Neuron (in vitro differentiated cells): ENCODE measurements at regions not wholly inside any gene's neighbourhood (a gene's known extent, or its start where the extent isn't known, plus 50 kb on each side); places are given as distances from the start of the nearest gene placed in this dataset.

ENCODE experiments used
- H2AFZ ChIP-seq: one replicate; pipeline ENCODE4 v1.6.1; 2013; ENCODE audit warnings: low read depth, mild to moderate bottlenecking, inconsistent platforms, low read length, moderate library complexity
- H3K27me3 ChIP-seq: one replicate; pipeline ENCODE4 v1.6.1; 2013; ENCODE audit warnings: low read length; ENCODE audit not compliant: insufficient read depth
- H3K36me3 ChIP-seq: one replicate; pipeline ENCODE4 v1.6.1; 2013; ENCODE audit warnings: low read length; ENCODE audit not compliant: insufficient read depth
- H3K4me1 ChIP-seq: one replicate; pipeline ENCODE4 v1.6.1; 2013; ENCODE audit warnings: low read length; ENCODE audit not compliant: insufficient read depth
- H3K4me3 ChIP-seq: 2 replicates; pipeline ENCODE4 v1.5.1; 2013; ENCODE audit warnings: mild to moderate bottlenecking, low read length, moderate library complexity
- H3K9me3 ChIP-seq: one replicate; pipeline ENCODE4 v1.6.1; 2013; ENCODE audit warnings: low read length

DNA sequence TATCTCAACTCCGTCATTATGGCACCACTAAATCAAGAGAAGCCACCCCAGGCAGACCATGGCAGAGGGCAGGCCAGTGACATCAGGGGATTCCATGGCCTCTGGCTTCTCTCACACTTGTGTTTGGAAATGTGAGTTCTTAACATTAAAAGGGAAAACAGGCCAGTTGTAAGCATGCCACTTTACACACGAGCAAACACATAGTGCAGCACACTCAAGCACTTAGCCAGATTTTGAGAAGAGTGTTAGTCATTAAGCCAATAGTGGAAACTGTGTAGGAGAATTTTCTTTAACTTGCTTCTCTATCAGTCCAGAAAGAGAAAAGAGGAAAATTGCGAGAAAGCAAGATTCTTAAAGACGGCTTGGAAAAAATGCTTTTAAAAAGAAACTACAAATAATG is 401.5 kb downstream of the TDRD3 start:
- Histone ChIP-seq H3K36me3 (no peaks in the 10 kb centered on the region), H3K9me3 (no peaks in the 10 kb centered on the region), H3K4me1 (no peaks in the 10 kb centered on the region), H3K27me3 (no peaks in the 10 kb centered on the region), H2AFZ (no peak overlapping the region), H3K4me3 (no peak overlapping the region)

DNA sequence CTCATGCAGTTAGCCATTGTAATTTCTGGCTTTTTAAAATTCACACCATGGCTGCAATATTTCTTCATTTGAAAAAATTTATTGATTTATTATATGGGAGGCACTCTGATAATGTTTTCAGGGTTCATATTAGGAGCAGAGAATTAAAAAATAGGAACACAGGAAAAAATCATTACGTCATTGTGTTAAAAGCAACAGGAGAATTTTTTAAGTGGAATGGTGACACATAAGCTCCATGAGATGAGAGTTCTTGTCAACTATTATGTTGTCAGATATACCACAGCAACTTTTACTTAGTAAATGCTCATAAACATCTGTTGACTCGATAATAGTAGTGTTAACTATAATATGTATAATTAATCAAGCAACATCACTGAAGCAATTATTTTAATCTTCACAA is 400.1 kb downstream of the TDRD3 start:
- Histone ChIP-seq H3K4me1 (no peaks in the 10 kb centered on the region), H3K9me3 (no peaks in the 10 kb centered on the region), H3K36me3 (no peaks in the 10 kb centered on the region), H3K4me3 (no peak overlapping the region), H2AFZ (no peak overlapping the region), H3K27me3 (no peaks in the 10 kb centered on the region)

DNA sequence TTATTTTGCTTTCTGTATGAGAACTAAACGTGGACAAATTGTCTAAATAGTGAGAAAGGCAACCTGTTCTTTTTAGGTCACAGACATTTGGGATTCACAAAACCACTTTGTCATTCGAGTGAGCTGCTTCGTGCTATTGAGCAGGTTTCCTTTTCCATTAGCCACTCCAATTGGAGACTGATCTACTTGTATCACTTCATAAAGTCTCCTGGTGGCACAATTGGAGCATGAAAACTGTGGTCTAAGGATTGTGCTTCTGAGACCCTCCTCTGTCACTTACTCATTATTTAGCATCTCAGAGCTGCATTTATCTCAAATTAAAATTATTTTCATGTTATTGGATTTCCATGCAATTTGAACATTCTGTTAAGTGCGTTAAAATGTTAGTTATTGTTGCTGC is 397.7 kb downstream of the TDRD3 start:
- no peaks in the 10 kb centered on the region for H3K36me3 ChIP-seq
- H3K4me3 ChIP-seq, result no peak overlapping the region
- H3K9me3 ChIP-seq, result no peaks in the 10 kb centered on the region
- no peaks in the 10 kb centered on the region for H3K4me1 ChIP-seq
- no peak overlapping the region for H2AFZ ChIP-seq
- no peaks in the 10 kb centered on the region for H3K27me3 ChIP-seq

DNA sequence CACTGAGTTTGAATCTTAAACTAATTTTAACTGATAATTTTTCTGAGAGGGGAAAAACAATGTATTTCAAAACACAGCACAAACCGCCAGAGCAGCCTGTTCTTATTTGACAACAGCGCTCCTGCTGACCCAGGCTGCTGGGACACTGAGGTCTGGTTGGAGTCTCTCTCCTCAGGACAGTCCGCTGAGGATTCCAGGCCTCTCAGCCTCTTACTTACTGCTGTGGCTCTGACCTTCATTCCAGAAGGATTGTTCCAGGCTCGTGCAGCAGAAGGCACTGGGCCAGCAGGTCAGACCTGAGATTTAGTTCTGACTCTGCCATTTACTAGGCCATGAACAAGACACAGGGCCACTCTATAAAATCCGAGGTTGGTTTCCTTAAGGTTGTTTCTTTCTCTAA is 393.6 kb downstream of the TDRD3 start:
- Histone ChIP-seq H3K27me3 (no peaks in the 10 kb centered on the region), H3K4me3 (no peak overlapping the region), H3K9me3 (no peaks in the 10 kb centered on the region), H2AFZ (no peak overlapping the region), H3K4me1 (no peaks in the 10 kb centered on the region), H3K36me3 (no peaks in the 10 kb centered on the region)

DNA sequence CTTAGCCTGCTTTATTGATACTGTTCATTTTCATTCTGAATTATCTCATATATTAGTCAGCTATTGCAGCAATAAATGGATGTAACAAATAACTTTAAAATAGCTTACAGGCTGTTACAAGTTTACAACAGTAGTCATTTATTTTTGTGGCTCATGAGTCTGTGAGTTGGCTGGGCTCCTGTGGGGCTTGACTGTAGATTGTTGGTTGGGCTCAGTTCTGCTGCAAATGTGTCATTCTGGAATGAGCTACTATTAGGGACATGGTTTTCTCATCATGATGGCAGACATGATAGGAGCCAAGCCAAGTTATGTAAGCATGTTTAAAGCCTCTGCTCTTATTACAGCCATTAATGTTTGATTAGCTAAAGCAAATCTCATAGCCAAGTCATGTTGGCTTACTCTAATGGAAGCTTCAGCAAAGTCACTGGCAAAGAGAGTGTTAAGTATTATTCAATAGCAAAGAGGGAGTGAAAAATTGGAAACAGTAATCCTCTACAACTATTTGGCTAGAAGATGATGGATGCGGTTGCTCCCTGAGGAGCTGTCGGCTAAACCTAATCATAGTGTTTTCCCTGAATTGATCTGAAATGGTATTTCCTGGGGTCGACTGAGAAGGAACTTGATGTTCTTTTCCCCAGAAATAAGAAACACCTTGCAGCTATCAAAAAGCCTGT is 391.3 kb downstream of the TDRD3 start:
- no peak overlapping the region for H3K4me3 ChIP-seq
- H3K9me3 ChIP-seq, result no peaks in the 10 kb centered on the region
- no peak overlapping the region for H2AFZ ChIP-seq

DNA sequence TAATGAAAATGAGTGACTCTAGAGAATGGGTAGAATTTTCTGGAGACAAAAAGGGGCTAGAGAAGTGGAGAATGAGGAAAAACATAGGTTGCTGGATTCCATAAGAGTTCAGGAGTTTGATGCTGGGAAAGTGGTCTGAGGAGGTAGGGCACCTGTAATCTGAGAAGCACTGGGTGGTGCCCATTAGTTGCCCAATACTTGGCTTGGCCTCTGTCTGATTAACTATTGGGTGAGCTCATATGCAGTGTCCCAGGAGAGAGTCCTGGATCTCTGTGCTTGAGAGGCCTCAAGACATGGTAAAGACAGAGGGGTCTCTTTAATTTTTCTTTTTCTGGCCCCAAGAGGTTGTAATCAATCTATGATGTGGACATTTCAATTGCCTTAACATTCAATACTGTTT is 390.1 kb downstream of the TDRD3 start:
- Histone ChIP-seq H3K4me1 (no peaks in the 10 kb centered on the region), H2AFZ (no peak overlapping the region), H3K27me3 (no peaks in the 10 kb centered on the region), H3K4me3 (no peak overlapping the region), H3K9me3 (no peaks in the 10 kb centered on the region), H3K36me3 (no peaks in the 10 kb centered on the region)

More for the DNA sequence above, 391.3 kb downstream of the TDRD3 start:
- no peaks in the 10 kb centered on the region for H3K27me3 ChIP-seq
- no peaks in the 10 kb centered on the region for H3K36me3 ChIP-seq
- no peaks in the 10 kb centered on the region for H3K4me1 ChIP-seq

DNA sequence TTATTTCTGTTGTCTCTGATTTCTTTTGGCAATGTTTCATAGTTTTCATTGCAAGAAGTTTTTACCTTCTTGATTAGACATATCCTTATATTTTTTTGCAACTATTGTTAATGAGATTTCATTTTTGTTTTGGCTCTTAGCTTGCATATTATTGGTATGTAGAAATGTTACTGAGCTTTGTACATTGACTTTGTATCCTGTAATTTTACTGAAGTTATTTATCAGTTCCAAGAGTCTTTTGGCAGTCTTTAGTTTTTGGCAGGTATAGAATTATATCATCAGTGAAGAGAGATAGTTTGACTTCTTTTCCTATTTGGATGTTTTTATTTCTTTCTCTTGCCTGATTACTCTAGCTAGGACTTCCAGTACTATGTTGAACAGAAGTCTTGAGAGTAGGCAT is 375.7 kb downstream of the TDRD3 start:
- no peaks in the 10 kb centered on the region for H3K4me1 ChIP-seq
- H3K9me3 ChIP-seq, result no peaks in the 10 kb centered on the region
- H3K36me3 ChIP-seq, result no peaks in the 10 kb centered on the region
- H3K27me3 ChIP-seq, result no peaks in the 10 kb centered on the region
- no peak overlapping the region for H2AFZ ChIP-seq
- H3K4me3 ChIP-seq, result no peak overlapping the region

DNA sequence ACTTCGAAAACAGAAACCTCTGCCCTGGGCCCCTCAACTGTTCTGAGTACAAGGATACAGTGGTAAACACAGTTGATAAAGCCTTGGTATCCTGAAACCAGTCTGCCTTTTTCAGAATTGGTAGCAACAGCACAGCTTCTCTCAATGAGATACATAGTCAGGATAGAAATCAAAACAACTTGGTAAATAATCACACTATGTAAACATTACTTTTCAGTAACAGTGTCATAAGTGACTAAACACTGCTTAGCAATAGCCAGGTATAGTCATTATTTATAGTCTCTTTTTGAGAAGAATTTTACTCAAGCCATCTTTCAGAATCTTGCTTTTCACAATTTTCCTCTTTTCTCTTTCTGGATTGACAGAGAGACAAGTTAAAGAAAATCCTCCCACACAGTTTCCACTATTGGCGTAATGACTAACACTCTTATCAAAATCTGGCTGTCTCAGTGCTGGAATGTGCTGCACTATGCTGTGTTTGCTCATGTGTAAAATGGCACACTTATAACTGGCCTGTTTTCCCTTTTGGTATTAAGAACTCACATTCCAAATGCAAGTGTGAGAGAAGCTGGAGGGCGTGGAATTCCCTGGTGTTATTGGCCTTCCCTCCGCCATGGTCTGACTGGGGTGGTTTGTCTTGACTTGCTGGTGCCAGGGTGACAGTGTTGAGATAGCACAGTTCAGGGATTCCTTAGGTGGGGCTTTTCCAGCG is 368.8 kb downstream of the TDRD3 start:
- Histone ChIP-seq H3K4me3 (no peak overlapping the region), H3K9me3 (no peaks in the 10 kb centered on the region), H3K4me1 (peaks cover 10% of the 10 kb centered on the region), H3K36me3 (no peaks in the 10 kb centered on the region), H3K27me3 (no peaks in the 10 kb centered on the region), H2AFZ (no peak overlapping the region)

DNA sequence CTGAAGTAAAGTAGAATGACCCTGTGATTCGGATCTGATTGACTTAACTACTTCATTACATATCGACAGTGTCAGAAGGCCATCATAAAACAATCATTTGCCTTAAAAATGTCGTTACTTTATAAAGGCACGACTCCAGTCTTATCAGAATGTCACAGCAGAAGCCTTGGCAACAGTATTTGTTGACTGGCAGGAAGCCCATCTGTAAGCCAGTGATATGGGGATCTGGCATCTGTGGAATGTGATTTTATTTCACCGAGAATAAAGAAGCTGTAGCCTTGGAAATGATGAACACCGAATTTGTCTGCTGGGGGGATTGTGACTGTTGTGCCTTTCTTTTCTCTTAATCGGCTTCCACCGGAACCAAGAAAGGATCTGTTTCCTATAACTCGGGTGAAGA is 362.5 kb downstream of the TDRD3 start:
- no peaks in the 10 kb centered on the region for H3K9me3 ChIP-seq
- H3K4me3 ChIP-seq, result no peak overlapping the region
- H3K4me1 ChIP-seq, result peaks cover 42% of the 10 kb centered on the region

DNA sequence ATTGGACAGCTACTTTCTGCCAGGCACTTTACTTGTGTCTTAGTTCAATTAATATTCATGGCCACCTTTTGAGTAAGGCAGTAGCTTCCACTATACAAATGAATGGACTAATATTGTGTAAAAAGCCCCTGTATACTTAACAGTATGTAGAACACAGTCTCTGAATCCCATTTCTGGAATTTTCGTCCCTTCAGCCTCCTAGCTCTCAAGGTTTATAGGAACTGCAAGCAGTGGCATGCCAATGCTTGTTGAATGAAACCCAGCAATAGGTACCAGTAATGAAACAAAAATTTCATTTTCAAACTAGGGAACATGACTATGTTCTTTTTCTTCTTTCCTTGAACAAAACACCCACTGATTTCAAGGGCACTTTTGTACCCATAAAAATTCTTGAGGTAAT is 361.6 kb downstream of the TDRD3 start:
- no peaks in the 10 kb centered on the region for H3K36me3 ChIP-seq
- H3K9me3 ChIP-seq, result no peaks in the 10 kb centered on the region
- H2AFZ ChIP-seq, result no peak overlapping the region
- peaks cover 42% of the 10 kb centered on the region for H3K4me1 ChIP-seq
- no peaks in the 10 kb centered on the region for H3K27me3 ChIP-seq
- no peak overlapping the region for H3K4me3 ChIP-seq

More for the DNA sequence above, 362.5 kb downstream of the TDRD3 start:
- Histone ChIP-seq H3K36me3 (no peaks in the 10 kb centered on the region), H2AFZ (no peak overlapping the region), H3K27me3 (no peaks in the 10 kb centered on the region)

DNA sequence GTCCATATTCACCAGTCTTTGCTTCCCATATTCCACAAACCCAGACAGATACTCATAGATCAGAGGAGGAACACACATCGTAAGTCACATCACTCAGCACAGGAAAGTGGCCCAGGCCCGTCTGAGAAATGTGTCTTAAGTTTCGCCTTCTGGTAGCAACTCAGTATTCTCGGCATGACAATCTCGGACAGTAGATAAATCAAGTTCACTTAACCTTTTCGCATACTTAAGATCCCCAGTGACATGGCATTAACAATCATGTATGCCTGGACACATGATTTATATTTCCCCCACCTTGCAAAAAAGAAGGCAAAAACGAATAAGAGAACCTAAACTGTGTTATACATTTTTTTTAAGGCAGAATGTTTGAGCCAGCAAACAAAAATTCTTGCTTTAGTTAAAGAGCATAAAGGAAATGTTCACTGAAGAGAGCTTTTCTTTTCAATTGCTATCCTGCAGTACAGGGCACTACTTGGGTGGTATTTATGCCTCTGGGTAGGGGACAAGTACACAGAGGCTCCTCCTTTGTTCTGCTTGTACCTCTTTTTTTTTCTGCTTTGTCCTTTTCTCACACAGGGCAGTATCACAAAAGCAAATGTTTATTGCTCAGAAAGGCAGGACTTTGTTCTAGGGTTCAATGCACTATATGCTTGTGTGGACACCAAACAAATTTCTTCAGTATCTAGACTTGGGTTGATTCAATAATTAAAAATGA is 360.6 kb downstream of the TDRD3 start:
- no peak overlapping the region for H2AFZ ChIP-seq
- H3K4me1 ChIP-seq, result peaks cover 42% of the 10 kb centered on the region
- H3K27me3 ChIP-seq, result no peaks in the 10 kb centered on the region
- no peaks in the 10 kb centered on the region for H3K9me3 ChIP-seq
- H3K36me3 ChIP-seq, result no peaks in the 10 kb centered on the region
- no peak overlapping the region for H3K4me3 ChIP-seq

DNA sequence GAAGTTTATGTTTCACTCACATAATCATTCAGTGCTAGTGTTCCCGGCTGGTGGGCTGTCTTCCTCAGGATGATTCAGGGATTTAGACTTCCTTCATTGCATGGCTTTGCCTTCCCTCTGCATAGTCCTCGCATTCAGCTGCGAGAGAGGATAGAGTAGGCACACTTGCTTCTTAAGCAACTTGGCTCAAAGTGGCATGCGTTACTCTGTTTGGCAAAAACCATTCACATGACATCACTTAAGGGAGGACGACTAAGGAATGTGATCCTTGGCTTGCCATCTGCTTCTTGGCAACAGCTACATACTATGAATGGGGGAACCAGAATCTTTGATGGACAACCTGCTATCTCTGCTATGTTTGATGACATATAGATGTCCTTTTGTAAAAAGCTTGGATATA is 359.3 kb downstream of the TDRD3 start:
- Histone ChIP-seq H3K4me3 (no peak overlapping the region), H3K36me3 (no peaks in the 10 kb centered on the region), H2AFZ (no peak overlapping the region), H3K9me3 (no peaks in the 10 kb centered on the region), H3K27me3 (no peaks in the 10 kb centered on the region), H3K4me1 (peaks cover 42% of the 10 kb centered on the region)

DNA sequence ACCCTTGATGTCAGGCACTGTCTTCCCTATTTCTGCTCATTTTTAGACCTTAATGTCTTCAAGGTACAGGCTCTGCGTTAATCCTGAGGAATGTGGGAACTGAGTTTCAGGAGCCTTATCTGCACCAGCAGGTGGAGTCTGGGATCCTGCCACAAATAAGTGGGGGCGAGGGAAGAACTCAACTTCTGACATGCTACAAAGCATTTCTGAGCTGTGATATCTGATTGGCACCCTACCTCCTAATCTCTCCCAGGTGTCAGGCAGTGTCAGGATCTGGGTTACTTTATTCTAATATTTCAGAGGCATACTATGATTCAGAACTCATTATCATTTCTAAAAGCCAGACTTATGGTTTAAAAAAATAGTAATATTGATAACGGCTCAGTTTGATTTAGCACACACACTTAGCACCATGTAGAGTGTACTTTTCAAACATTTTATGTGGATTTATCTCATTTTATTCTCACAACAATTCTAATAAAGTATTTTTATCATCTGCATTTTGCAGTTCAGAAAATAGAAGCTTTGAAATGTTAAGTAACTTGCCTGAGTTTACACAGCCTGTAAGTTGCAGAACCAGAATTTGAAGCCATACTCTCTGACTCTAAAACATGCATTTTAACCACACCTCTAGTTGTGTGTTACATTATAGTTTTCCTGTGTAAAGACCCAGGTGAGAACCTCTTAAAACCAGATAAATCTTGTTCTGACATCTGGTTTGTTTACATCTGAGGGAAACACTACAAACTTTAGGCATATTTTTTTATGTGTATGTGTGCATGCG is 358.6 kb downstream of the TDRD3 start:
- no peaks in the 10 kb centered on the region for H3K27me3 ChIP-seq
- H3K9me3 ChIP-seq, result no peaks in the 10 kb centered on the region
- peaks cover 44% of the 10 kb centered on the region for H3K4me1 ChIP-seq
- no peak overlapping the region for H2AFZ ChIP-seq
- H3K4me3 ChIP-seq, result no peak overlapping the region
- H3K36me3 ChIP-seq, result no peaks in the 10 kb centered on the region
